Stomach smooth muscle (tissue), 2 donors: ENCODE measurements at regions not wholly inside any gene's neighbourhood (a gene's known extent, or its start where the extent isn't known, plus 50 kb on each side); places are given as distances from the start of the nearest gene placed in this dataset.

Experiments
- H3K27ac ChIP-seq: one replicate; pipeline ENCODE4 v1.7.0; 2013; ENCODE audit warnings: mild to moderate bottlenecking, low read length, inconsistent platforms
- H3K27me3 ChIP-seq, 2 donors: one replicate each; pipeline ENCODE4 v1.7.0; 2013; ENCODE audit warnings: low read length in 2 of 2; ENCODE audit not compliant: insufficient read depth in 2 of 2, control insufficient read depth in 1 of 2
- H3K36me3 ChIP-seq, 2 donors: one replicate each; pipeline ENCODE4 v1.7.0; 2013; ENCODE audit warnings: low read length in 2 of 2; ENCODE audit not compliant: control insufficient read depth in 2 of 2, insufficient read depth in 2 of 2
- H3K4me1 ChIP-seq: one replicate; pipeline ENCODE4 v1.7.0; 2013; ENCODE audit warnings: low read length; ENCODE audit not compliant: control insufficient read depth, insufficient read depth
- H3K4me3 ChIP-seq, 2 donors: one replicate each; pipeline ENCODE4 v1.7.0; 2013; ENCODE audit warnings: low read length in 2 of 2
- H3K9ac ChIP-seq, 2 donors: one replicate each; pipeline ENCODE4 v1.7.0; 2013; ENCODE audit warnings: low read length in 2 of 2, mild to moderate bottlenecking in 1 of 2
- H3K9me3 ChIP-seq, 2 donors: one replicate each; pipeline ENCODE4 v1.7.0; 2013; ENCODE audit warnings: low read length in 2 of 2; ENCODE audit not compliant: control insufficient read depth in 2 of 2
- donor health status: healthy.
- donor health status: Pancreatic carcinoma.

- no peaks in the 10 kb centered on the region for H3K27me3 ChIP-seq
- no peak overlapping the region for H3K9ac ChIP-seq
- H3K4me3 ChIP-seq: no peak overlapping the region
- H3K27ac ChIP-seq: no peak overlapping the region
- H3K9me3 ChIP-seq: no peaks in the 10 kb centered on the region
- no peaks in the 10 kb centered on the region for H3K36me3 ChIP-seq
- no peaks in the 10 kb centered on the region for H3K4me1 ChIP-seq
These were observed 434.0 kb downstream of the GADD45G start for GRCh38 chr9:90038763-90039162.

- Histone ChIP-seq H3K4me1 (no peaks in the 10 kb centered on the region), H3K27ac (no peak overlapping the region), H3K4me3 (no peak overlapping the region), H3K36me3 (no peaks in the 10 kb centered on the region), H3K9me3 (no peaks in the 10 kb centered on the region), H3K27me3 (no peaks in the 10 kb centered on the region), H3K9ac (no peak overlapping the region)
These were observed 439.5 kb downstream of the GADD45G start for GRCh38 chr9:90044263-90044662.

GRCh38 chr9:90044710-90045151 is 439.9 kb downstream of the GADD45G start:
- H3K9ac ChIP-seq: no peak overlapping the region
- H3K36me3 ChIP-seq: no peaks in the 10 kb centered on the region
- H3K9me3 ChIP-seq: no peaks in the 10 kb centered on the region
- H3K4me3 ChIP-seq: no peak overlapping the region
- H3K27ac ChIP-seq: no peak overlapping the region
- no peaks in the 10 kb centered on the region for H3K4me1 ChIP-seq
- H3K27me3 ChIP-seq: no peaks in the 10 kb centered on the region

- Histone ChIP-seq H3K9me3 (no peaks in the 10 kb centered on the region), H3K9ac (no peak overlapping the region), H3K4me1 (no peaks in the 10 kb centered on the region), H3K27ac (no peak overlapping the region), H3K27me3 (no peaks in the 10 kb centered on the region), H3K4me3 (no peak overlapping the region), H3K36me3 (no peaks in the 10 kb centered on the region)
These were observed 441.6 kb downstream of the GADD45G start for GRCh38 chr9:90046317-90046861.

- no peaks in the 10 kb centered on the region for H3K36me3 ChIP-seq
- no peak overlapping the region for H3K4me3 ChIP-seq
- no peaks in the 10 kb centered on the region for H3K27me3 ChIP-seq
- no peak overlapping the region for H3K9ac ChIP-seq
- H3K9me3 ChIP-seq: no peaks in the 10 kb centered on the region
- H3K4me1 ChIP-seq: no peaks in the 10 kb centered on the region
- no peak overlapping the region for H3K27ac ChIP-seq
These were observed 443.0 kb downstream of the GADD45G start for GRCh38 chr9:90047828-90048227.

GRCh38 chr9:90052366-90052765 is 447.6 kb downstream of the GADD45G start:
- Histone ChIP-seq H3K9ac (no peak overlapping the region), H3K9me3 (no peaks in the 10 kb centered on the region), H3K27ac (no peak overlapping the region), H3K4me1 (no peaks in the 10 kb centered on the region), H3K27me3 (no peaks in the 10 kb centered on the region), H3K36me3 (no peaks in the 10 kb centered on the region), H3K4me3 (no peak overlapping the region)

- H3K9me3 ChIP-seq: no peaks in the 10 kb centered on the region
- no peaks in the 10 kb centered on the region for H3K4me1 ChIP-seq
- no peak overlapping the region for H3K27ac ChIP-seq
- no peak overlapping the region for H3K4me3 ChIP-seq
- no peaks in the 10 kb centered on the region for H3K36me3 ChIP-seq
- H3K9ac ChIP-seq: no peak overlapping the region
- H3K27me3 ChIP-seq: no peaks in the 10 kb centered on the region
These were observed 448.2 kb downstream of the GADD45G start for GRCh38 chr9:90053027-90053426.

GRCh38 chr9:90054810-90055209 is 450.0 kb downstream of the GADD45G start:
- H3K4me1 ChIP-seq: no peaks in the 10 kb centered on the region
- no peaks in the 10 kb centered on the region for H3K36me3 ChIP-seq
- no peaks in the 10 kb centered on the region for H3K27me3 ChIP-seq
- no peak overlapping the region for H3K27ac ChIP-seq
- H3K9me3 ChIP-seq: no peaks in the 10 kb centered on the region
- H3K9ac ChIP-seq: no peak overlapping the region
- no peak overlapping the region for H3K4me3 ChIP-seq

GRCh38 chr9:90055226-90055625 is 450.4 kb downstream of the GADD45G start:
- H3K9ac ChIP-seq: no peak overlapping the region
- no peaks in the 10 kb centered on the region for H3K9me3 ChIP-seq
- no peaks in the 10 kb centered on the region for H3K4me1 ChIP-seq
- H3K27me3 ChIP-seq: no peaks in the 10 kb centered on the region
- no peaks in the 10 kb centered on the region for H3K36me3 ChIP-seq
- no peak overlapping the region for H3K4me3 ChIP-seq
- H3K27ac ChIP-seq: no peak overlapping the region

GRCh38 chr9:90057361-90057760 is 452.5 kb downstream of the GADD45G start:
- H3K36me3 ChIP-seq: no peaks in the 10 kb centered on the region
- H3K4me1 ChIP-seq: no peaks in the 10 kb centered on the region
- H3K27ac ChIP-seq: no peak overlapping the region
- no peaks in the 10 kb centered on the region for H3K9me3 ChIP-seq
- H3K9ac ChIP-seq: no peak overlapping the region
- H3K4me3 ChIP-seq: no peak overlapping the region
- H3K27me3 ChIP-seq: no peaks in the 10 kb centered on the region

GRCh38 chr9:90058182-90058763 is 453.5 kb downstream of the GADD45G start:
- H3K27ac ChIP-seq: no peak overlapping the region
- H3K9me3 ChIP-seq: no peaks in the 10 kb centered on the region
- no peaks in the 10 kb centered on the region for H3K4me1 ChIP-seq
- no peak overlapping the region for H3K4me3 ChIP-seq
- no peak overlapping the region for H3K9ac ChIP-seq
- H3K27me3 ChIP-seq: no peaks in the 10 kb centered on the region
- H3K36me3 ChIP-seq: no peaks in the 10 kb centered on the region
